Vagina (tissue), 2 donors: ENCODE measurements at regions not wholly inside any gene's neighbourhood (a gene's known extent, or its start where the extent isn't known, plus 50 kb on each side); places are given as distances from the start of the nearest gene placed in this dataset.

Experiments
- DNase-seq, 2 donors: peaks; one replicate each; pipeline ENCODE4 v3.0.0-alpha.2; 2017; ENCODE audit errors: extremely low spot score in 2 of 2
- H3K27ac ChIP-seq: fragments of 200-600 bp; sonication (generic); one replicate; pipeline ENCODE4 v1.5.1; 2019
- H3K27me3 ChIP-seq: fragments of 200-600 bp; sonication (generic); one replicate; pipeline ENCODE4 v1.5.1; 2019
- H3K36me3 ChIP-seq, 2 donors: fragments of 200-600 bp; sonication (generic); one replicate each; pipeline ENCODE4 v1.5.1; 2017 to 2019
- H3K4me1 ChIP-seq: fragments of 200-600 bp; sonication (generic); one replicate; pipeline ENCODE4 v1.5.1; 2019
- H3K4me3 ChIP-seq, 2 donors: fragments of 200-600 bp; sonication (generic); 1 replicate in 1 of 2; 2 replicates in 1 of 2; pipeline ENCODE4 v1.5.1; 2016 to 2019
- H3K9me3 ChIP-seq: fragments of 200-600 bp; sonication (generic); one replicate; pipeline ENCODE4 v1.5.1; 2019
- CTCF ChIP-seq, 3 experiments: fragments of 450-650 bp in 2 of 3; fragments of 200-600 bp in 1 of 3; sonication (generic) in 1 of 3; IDR thresholded peaks; one replicate each; pipeline ENCODE4 v1.5.1; 2017 to 2019; ENCODE audit warnings: antibody characterized with exemption in 3 of 3, mild to moderate bottlenecking in 2 of 3, moderate library complexity in 2 of 3
- POLR2A ChIP-seq, 2 donors: fragments of 450-650 bp; IDR thresholded peaks; one replicate each; pipeline ENCODE4 v1.6.1; 2017; ENCODE audit warnings: antibody characterized with exemption in 2 of 2, mild to moderate bottlenecking in 2 of 2, moderate library complexity in 2 of 2
- POLR2AphosphoS5 ChIP-seq, 2 donors: sonication (generic); formaldehyde crosslinking; IDR thresholded peaks; one replicate each; pipeline ENCODE4 v1.9.0; 2017; ENCODE audit warnings: antibody characterized with exemption in 2 of 2, mild to moderate bottlenecking in 2 of 2, low read depth in 1 of 2; ENCODE audit not compliant: insufficient read depth in 1 of 2
- intact Hi-C: fragments of 100-400 bp; cut with DNase I; formaldehyde crosslinking; loops from one replicate; pipeline ENCODE4 v1.15.1; 2023

DNA sequence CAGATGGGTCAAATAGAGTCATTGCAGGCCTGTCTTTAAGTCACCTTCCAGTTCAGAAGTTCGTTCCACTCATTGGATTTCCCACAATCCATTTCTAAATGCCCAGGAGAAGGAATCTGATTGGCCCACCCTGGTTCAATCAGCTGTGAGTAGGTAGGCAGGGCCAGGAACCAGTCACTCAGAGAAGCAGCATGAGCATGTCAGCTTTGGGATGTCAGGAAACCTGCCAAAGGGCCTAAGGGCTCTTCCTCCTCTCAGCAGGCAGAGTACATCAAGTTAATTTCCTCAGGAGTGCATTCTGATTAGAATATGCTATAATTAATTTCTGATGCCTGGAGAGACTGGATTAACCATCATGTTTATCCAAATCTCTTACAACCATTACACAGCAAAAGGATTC is 412.9 kb upstream of the CCNH start:
- no peak overlapping the region for H3K4me3 ChIP-seq
- intact Hi-C loops = no loop called here
- no peak overlapping the region for H3K27ac ChIP-seq
- H3K36me3 ChIP-seq = no peaks in the 10 kb centered on the region
- no peaks in the 10 kb centered on the region for H3K27me3 ChIP-seq
- no peaks in the 10 kb centered on the region for H3K9me3 ChIP-seq
- TF ChIP-seq POLR2A (IDR thresholded peaks at IDR 0.05) (no peak), POLR2AphosphoS5 (IDR thresholded peaks at IDR 0.05; ENCODE audit: insufficient read depth in 1 of 2, low read depth in 1 of 2) (no peak), CTCF (IDR thresholded peaks at IDR 0.05) (no peak)
- H3K4me1 ChIP-seq = no peaks in the 10 kb centered on the region
- DNase-seq = no peak

GRCh38 chr5:87807783-87808182 is 395.1 kb upstream of the CCNH start:
- Histone ChIP-seq H3K27ac (no peak overlapping the region), H3K9me3 (no peaks in the 10 kb centered on the region), H3K36me3 (no peaks in the 10 kb centered on the region), H3K4me3 (no peak overlapping the region), H3K4me1 (no peaks in the 10 kb centered on the region), H3K27me3 (no peaks in the 10 kb centered on the region)
- intact Hi-C loops = no loop called here
- DNase-seq = no peak
- TF ChIP-seq POLR2A (IDR thresholded peaks at IDR 0.05) = no peak
- no peak for TF ChIP-seq CTCF (IDR thresholded peaks at IDR 0.05)
- no peak for TF ChIP-seq POLR2AphosphoS5 (IDR thresholded peaks at IDR 0.05; ENCODE audit: insufficient read depth in 1 of 2, low read depth in 1 of 2)

GRCh38 chr5:87803352-87803751 is 390.6 kb upstream of the CCNH start:
- H3K36me3 ChIP-seq = no peaks in the 10 kb centered on the region
- H3K9me3 ChIP-seq = no peaks in the 10 kb centered on the region
- no peak overlapping the region for H3K4me3 ChIP-seq
- H3K27ac ChIP-seq = no peak overlapping the region
- H3K27me3 ChIP-seq = no peaks in the 10 kb centered on the region
- TF ChIP-seq POLR2A (IDR thresholded peaks at IDR 0.05) (no peak), CTCF (IDR thresholded peaks at IDR 0.05) (no peak), POLR2AphosphoS5 (IDR thresholded peaks at IDR 0.05; ENCODE audit: insufficient read depth in 1 of 2, low read depth in 1 of 2) (no peak)
- no peak for DNase-seq
- no peaks in the 10 kb centered on the region for H3K4me1 ChIP-seq
- intact Hi-C loops = no loop called here

- DNase-seq = no peak
- intact Hi-C loops = no loop called here
- H3K4me3 ChIP-seq = no peak overlapping the region
- no peaks in the 10 kb centered on the region for H3K9me3 ChIP-seq
- no peaks in the 10 kb centered on the region for H3K4me1 ChIP-seq
- no peak overlapping the region for H3K27ac ChIP-seq
- no peaks in the 10 kb centered on the region for H3K27me3 ChIP-seq
- H3K36me3 ChIP-seq = no peaks in the 10 kb centered on the region
- TF ChIP-seq POLR2A (IDR thresholded peaks at IDR 0.05) = no peak
- TF ChIP-seq CTCF (IDR thresholded peaks at IDR 0.05) = no peak
- TF ChIP-seq POLR2AphosphoS5 (IDR thresholded peaks at IDR 0.05; ENCODE audit: insufficient read depth in 1 of 2, low read depth in 1 of 2) = no peak
These were observed 379.1 kb upstream of the CCNH start for GRCh38 chr5:87791869-87792268.

DNA sequence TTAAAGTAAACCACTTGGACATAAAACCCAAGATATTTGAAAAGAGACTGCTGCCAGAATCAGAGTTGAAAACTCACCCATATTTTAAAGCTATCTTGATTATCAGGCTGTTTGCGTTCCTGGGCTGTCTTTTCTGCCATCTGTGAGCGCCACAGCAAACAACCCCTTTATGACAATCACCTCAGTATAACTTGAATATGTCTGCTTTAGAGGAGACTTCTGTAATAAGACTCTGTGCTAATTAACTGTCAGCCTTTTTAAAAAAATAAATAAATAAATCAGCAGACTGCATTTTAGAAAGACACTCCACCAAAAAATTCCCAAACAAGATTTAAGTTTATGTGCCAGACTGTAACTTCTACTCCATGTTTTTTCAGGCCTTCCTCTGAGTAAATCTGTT is 375.7 kb upstream of the CCNH start:
- intact Hi-C loops = no loop called here
- Histone ChIP-seq H3K9me3 (no peaks in the 10 kb centered on the region), H3K27ac (no peak overlapping the region), H3K4me3 (no peak overlapping the region), H3K36me3 (no peaks in the 10 kb centered on the region), H3K27me3 (no peaks in the 10 kb centered on the region), H3K4me1 (no peaks in the 10 kb centered on the region)
- TF ChIP-seq POLR2A (IDR thresholded peaks at IDR 0.05) (no peak), CTCF (IDR thresholded peaks at IDR 0.05) (no peak), POLR2AphosphoS5 (IDR thresholded peaks at IDR 0.05; ENCODE audit: insufficient read depth in 1 of 2, low read depth in 1 of 2) (no peak)
- DNase-seq = no peak
